IPS-NIHi11 (cell line): ENCODE measurements at regions not wholly inside any gene's neighbourhood (a gene's known extent, or its start where the extent isn't known, plus 50 kb on each side); places are given as distances from the start of the nearest gene placed in this dataset.
"Not testable (repeated sequence)": the region's sequence is repeated elsewhere in the genome, so short reads cannot be mapped to it uniquely, and the experiment has no call there.

ENCODE experiments used
- DNase-seq: peaks from one replicate; pipeline ENCODE4 v3.0.0; 2012; ENCODE audit warnings: mixed read lengths, low spot score

GRCh38 chr3:151555523-151555922 lies 94.7 kb upstream of the IGSF10 start:
- DNase-seq, result no peak

- no peak for DNase-seq
Observed at GRCh38 chr3:151553888-151554287, 93.0 kb upstream of the IGSF10 start.

GRCh38 chr3:151552589-151552988 lies 91.7 kb upstream of the IGSF10 start:
- DNase-seq, result no peak

GRCh38 chr3:151550642-151551041 lies 89.8 kb upstream of the IGSF10 start:
- DNase-seq, result no peak

- DNase-seq, result no peak
Observed at GRCh38 chr3:151550025-151550618, 89.3 kb upstream of the IGSF10 start.

- DNase-seq, result no peak
Observed at GRCh38 chr3:151548195-151548594, 87.3 kb upstream of the IGSF10 start.

- no peak for DNase-seq
Observed at GRCh38 chr3:151544164-151544548, 83.3 kb upstream of the IGSF10 start.

GRCh38 chr3:151541178-151541577 lies 80.3 kb upstream of the IGSF10 start:
- no peak for DNase-seq

GRCh38 chr3:151539599-151539998 lies 78.7 kb upstream of the IGSF10 start:
- no peak for DNase-seq

- DNase-seq, result no peak
Observed at GRCh38 chr3:151538456-151539393, 77.9 kb upstream of the IGSF10 start.

- DNase-seq, result no peak
Observed at GRCh38 chr3:151537726-151538125, 76.9 kb upstream of the IGSF10 start.

- no peak for DNase-seq
Observed at GRCh38 chr3:151526757-151527156, 65.9 kb upstream of the IGSF10 start.

- no peak for DNase-seq
Observed at GRCh38 chr3:151520105-151520504, 59.2 kb upstream of the IGSF10 start.

- not testable (repeated sequence) for DNase-seq
Observed at GRCh38 chr3:151511433-151511832, 50.6 kb upstream of the IGSF10 start.
